DND-41 (cell line): ENCODE measurements at regions not wholly inside any gene's neighbourhood (a gene's known extent, or its start where the extent isn't known, plus 50 kb on each side); places are given as distances from the start of the nearest gene placed in this dataset.

Source experiments
- ATAC-seq: fragments of 200-7000 bp; cut with Tn5 transposase; 3 replicates; pipeline ENCODE4 v1.9.1; 2021; ENCODE audit warnings: low read depth; ENCODE audit not compliant: insufficient read depth
- DNase-seq: peaks from one replicate; pipeline ENCODE4 v3.0.0-alpha.2; 2020
- H2AFZ ChIP-seq: 2 replicates; pipeline ENCODE4 v1.6.0; 2012; ENCODE audit warnings: low read depth, low read length
- H3K27ac ChIP-seq: 2 replicates; pipeline ENCODE4 v1.5.1; 2012; ENCODE audit warnings: low read length, inconsistent platforms
- H3K27me3 ChIP-seq: fragments of 200-600 bp; sonication (generic); 2 replicates; pipeline ENCODE4 v1.6.0; 2012; ENCODE audit warnings: low read length, mild to moderate bottlenecking, inconsistent platforms; ENCODE audit not compliant: insufficient read depth, poor library complexity
- H3K36me3 ChIP-seq: 2 replicates; pipeline ENCODE4 v1.5.1; 2012; ENCODE audit warnings: low read length, inconsistent platforms; ENCODE audit not compliant: insufficient read depth
- H3K4me1 ChIP-seq: 2 replicates; pipeline ENCODE4 v1.5.1; 2012; ENCODE audit warnings: mild to moderate bottlenecking, low read length; ENCODE audit not compliant: insufficient read depth
- H3K4me2 ChIP-seq: 2 replicates; pipeline ENCODE4 v1.6.0; 2012; ENCODE audit warnings: mild to moderate bottlenecking, moderate library complexity, low read length, inconsistent platforms; ENCODE audit not compliant: insufficient read depth
- H3K4me3 ChIP-seq, 2 experiments: fragments of 200-600 bp in 1 of 2; shearing (Covaris generic) in 1 of 2; 2 replicates each; pipeline ENCODE4 v1.5.1; 2012 to 2016; ENCODE audit warnings: inconsistent platforms in 2 of 2, low read length in 2 of 2, mild to moderate bottlenecking in 2 of 2, low read depth in 1 of 2, moderate library complexity in 1 of 2
- H3K79me2 ChIP-seq: 2 replicates; pipeline ENCODE4 v1.6.0; 2012; ENCODE audit warnings: low read length, inconsistent platforms; ENCODE audit not compliant: insufficient read depth
- H3K9ac ChIP-seq: 2 replicates; pipeline ENCODE4 v1.6.0; 2012; ENCODE audit warnings: low read depth, mild to moderate bottlenecking, inconsistent platforms, low read length, moderate library complexity
- H3K9me3 ChIP-seq: 2 replicates; pipeline ENCODE4 v1.5.1; 2012; ENCODE audit warnings: low read length, moderate library complexity, mild to moderate bottlenecking, inconsistent platforms; ENCODE audit not compliant: insufficient read depth, severe bottlenecking
- H4K20me1 ChIP-seq: 2 replicates; pipeline ENCODE4 v1.6.0; 2012; ENCODE audit warnings: low read length; ENCODE audit not compliant: insufficient read depth
- CTCF ChIP-seq: IDR thresholded peaks from 2 replicates; pipeline ENCODE4 v1.5.1; 2012; ENCODE audit warnings: borderline replicate concordance, low read length, moderate library complexity, mild to moderate bottlenecking; ENCODE audit not compliant: poor library complexity, severe bottlenecking; ENCODE audit errors: extremely low read depth
- EZH2 ChIP-seq: IDR thresholded peaks from 3 replicates; pipeline ENCODE4 v1.6.1; 2012; ENCODE audit warnings: borderline replicate concordance, low read depth, mild to moderate bottlenecking, moderate library complexity, low read length, inconsistent platforms; ENCODE audit not compliant: severe bottlenecking

GRCh38 chr10:100659361-100660098, 85.9 kb upstream of the PAX2 start:
- H3K27me3 ChIP-seq = peaks cover 15% of the 10 kb centered on the region
- H4K20me1 ChIP-seq = no peaks in the 10 kb centered on the region

GRCh38 chr10:100660365-100660764, 85.0 kb upstream of the PAX2 start:
- no peaks in the 10 kb centered on the region for H3K79me2 ChIP-seq
- H3K4me1 ChIP-seq = no peaks in the 10 kb centered on the region
- no peak overlapping the region for H3K4me3 ChIP-seq
- no peak overlapping the region for H3K9ac ChIP-seq
- H3K27me3 ChIP-seq = peaks cover 13% of the 10 kb centered on the region
- TF ChIP-seq EZH2 (no peak), CTCF (no peak)
- no peaks in the 10 kb centered on the region for H4K20me1 ChIP-seq
- H3K9me3 ChIP-seq = no peaks in the 10 kb centered on the region
- H2AFZ ChIP-seq = no peak overlapping the region
- no peaks in the 10 kb centered on the region for H3K36me3 ChIP-seq
- DNase-seq = no peak
- H3K4me2 ChIP-seq = no peak overlapping the region
- ATAC-seq = no peak
- H3K27ac ChIP-seq = no peak overlapping the region

More at GRCh38 chr10:100659361-100660098, 85.9 kb upstream of the PAX2 start:
- H3K79me2 ChIP-seq = no peaks in the 10 kb centered on the region
- ATAC-seq (no peak), DNase-seq (no peak)
- no peak overlapping the region for H2AFZ ChIP-seq
- TF ChIP-seq CTCF = no peak
- no peak for TF ChIP-seq EZH2
- H3K4me3 ChIP-seq = no peak overlapping the region
- H3K36me3 ChIP-seq = no peaks in the 10 kb centered on the region
- no peak overlapping the region for H3K9ac ChIP-seq
- no peaks in the 10 kb centered on the region for H3K9me3 ChIP-seq
- H3K27ac ChIP-seq = no peak overlapping the region
- H3K4me1 ChIP-seq = 0 out of 2 replicates have a peak, but pooled peaks cover 4% of the 10 kb centered on the region
- H3K4me2 ChIP-seq = no peak overlapping the region

- DNase-seq (no peak), ATAC-seq (no peak)
- no peak overlapping the region for H3K4me2 ChIP-seq
- no peaks in the 10 kb centered on the region for H3K4me1 ChIP-seq
- H3K9ac ChIP-seq = no peak overlapping the region
- H3K36me3 ChIP-seq = no peaks in the 10 kb centered on the region
- no peaks in the 10 kb centered on the region for H3K79me2 ChIP-seq
- no peak overlapping the region for H2AFZ ChIP-seq
- TF ChIP-seq EZH2 (no peak), CTCF (no peak)
- peaks cover 8% of the 10 kb centered on the region for H3K27me3 ChIP-seq
- H3K27ac ChIP-seq = no peak overlapping the region
- H3K9me3 ChIP-seq = no peaks in the 10 kb centered on the region
- no peak overlapping the region for H3K4me3 ChIP-seq
- no peaks in the 10 kb centered on the region for H4K20me1 ChIP-seq
Measured at GRCh38 chr10:100660945-100661344, 84.4 kb upstream of the PAX2 start.
